Transverse colon (tissue), 4 donors: ENCODE measurements at regions not wholly inside any gene's neighbourhood (a gene's known extent, or its start where the extent isn't known, plus 50 kb on each side); places are given as distances from the start of the nearest gene placed in this dataset.

Experiments
- DNase-seq: peaks from one replicate; pipeline ENCODE4 v3.0.0-alpha.2; 2019
- H3K27ac ChIP-seq, 4 donors: fragments of 200-600 bp; sonication (generic); 2 replicates each; pipeline ENCODE4 v1.5.1; 2016 to 2018; ENCODE audit warnings: inconsistent platforms in 4 of 4
- H3K27me3 ChIP-seq: fragments of 200-600 bp; sonication (generic); 2 replicates; pipeline ENCODE4 v1.5.1; 2017; ENCODE audit warnings: inconsistent platforms
- H3K36me3 ChIP-seq, 4 donors: fragments of 200-600 bp; sonication (generic); 2 replicates each; pipeline ENCODE4 v1.5.1; 2017 to 2019; ENCODE audit warnings: inconsistent platforms in 4 of 4
- H3K4me1 ChIP-seq, 4 donors: fragments of 200-600 bp; sonication (generic); 2 replicates each; pipeline ENCODE4 v1.5.1; 2017 to 2020; ENCODE audit warnings: inconsistent platforms in 4 of 4
- H3K4me3 ChIP-seq, 4 donors: fragments of 200-600 bp; sonication (generic); 1 replicate in 1 of 4; 2 replicates in 3 of 4; pipeline versions ENCODE4 v1.5.1 to v1.6.1; 2017 to 2019; ENCODE audit warnings: inconsistent platforms in 4 of 4
- H3K9me3 ChIP-seq, 2 donors: fragments of 200-600 bp; sonication (generic); 2 replicates each; pipeline ENCODE4 v1.5.1; 2017 to 2019; ENCODE audit warnings: inconsistent platforms in 2 of 2
- CTCF ChIP-seq, 5 experiments: fragments of 200-600 bp in 3 of 5; fragments of 450-650 bp in 2 of 5; sonication (generic) in 3 of 5; IDR thresholded peaks; 1 replicate in 2 of 5; 2 replicates in 3 of 5; pipeline ENCODE4 v1.5.1; 2016 to 2017; ENCODE audit warnings: antibody characterized with exemption in 5 of 5, inconsistent platforms in 3 of 5, mild to moderate bottlenecking in 2 of 5, moderate library complexity in 1 of 5
- EP300 ChIP-seq: sonication (generic); formaldehyde crosslinking; IDR thresholded peaks from one replicate; pipeline ENCODE4 v1.6.1; 2017; ENCODE audit warnings: antibody characterized with exemption, low read depth
- POLR2A ChIP-seq: fragments of 450-650 bp; IDR thresholded peaks from one replicate; pipeline ENCODE4 v1.6.1; 2016; ENCODE audit warnings: antibody characterized with exemption, mild to moderate bottlenecking, moderate library complexity
- POLR2AphosphoS5 ChIP-seq, 3 donors: sonication (generic); formaldehyde crosslinking; IDR thresholded peaks; one replicate each; pipeline ENCODE4 v1.6.1; 2016; ENCODE audit warnings: antibody characterized with exemption in 3 of 3
- WGBS, 2 donors: methylation state at CpG; one replicate each; pipeline ENCODE4 v1.1.5; 2018; ENCODE audit warnings: low coverage in 1 of 2; 5-methylcytosine and 5-hydroxymethylcytosine counted together
- in situ Hi-C, 4 donors: fragments of 200-750 bp; cut with MboI; loops; one replicate each; pipeline versions ENCODE4 v1.15.0 to v1.15.1; 2017; ENCODE audit warnings: low sequenced_read_pairs in 3 of 4, low pct_ligation_motif_present in 1 of 4, low pct_unique_long_range_greater_than_20kb in 1 of 4
- intact Hi-C: fragments of 100-400 bp; cut with DNase I; formaldehyde crosslinking; loops from one replicate; pipeline ENCODE4 v1.15.1; 2023; ENCODE audit warnings: low total_unique reads

- Histone ChIP-seq H3K36me3 (no peaks in the 10 kb centered on the region), H3K27me3 (no peaks in the 10 kb centered on the region), H3K9me3 (no peaks in the 10 kb centered on the region), H3K27ac (no peak overlapping the region), H3K4me1 (no peaks in the 10 kb centered on the region), H3K4me3 (no peak overlapping the region)
- no peak for DNase-seq
- TF ChIP-seq CTCF (IDR thresholded peaks at IDR 0.05) (no peak), POLR2AphosphoS5 (IDR thresholded peaks at IDR 0.05) (no peak), EP300 (no peak), POLR2A (no peak)
- WGBS, 2 donors = 81 to 87% methylated on average over 3 to 9 of the region's 9 CpGs
- in situ Hi-C loops = no loop called here
- intact Hi-C loops = no loop called here
Observed at GRCh38 chr9:38337706-38338264, 54.7 kb upstream of the ALDH1B1 start.

GRCh38 chr9:38337181-38337580, 55.3 kb upstream of the ALDH1B1 start:
- 61 to 78% methylated on average over 5 to 7 of the region's 7 CpGs for WGBS, 2 donors
- Histone ChIP-seq H3K4me1 (no peaks in the 10 kb centered on the region), H3K27me3 (no peaks in the 10 kb centered on the region), H3K9me3 (no peaks in the 10 kb centered on the region), H3K27ac (no peak overlapping the region), H3K4me3 (no peak overlapping the region), H3K36me3 (no peaks in the 10 kb centered on the region)
- intact Hi-C loops (no loop called here), in situ Hi-C loops (no loop called here)
- no peak for TF ChIP-seq POLR2A
- TF ChIP-seq POLR2AphosphoS5 (IDR thresholded peaks at IDR 0.05) = no peak
- TF ChIP-seq EP300 = no peak
- DNase-seq = no peak

- Histone ChIP-seq H3K4me3 (no peak overlapping the region), H3K27me3 (no peaks in the 10 kb centered on the region), H3K36me3 (no peaks in the 10 kb centered on the region), H3K27ac (no peak overlapping the region), H3K9me3 (no peaks in the 10 kb centered on the region), H3K4me1 (no peaks in the 10 kb centered on the region)
- TF ChIP-seq POLR2A (no peak), POLR2AphosphoS5 (IDR thresholded peaks at IDR 0.05) (no peak), CTCF (IDR thresholded peaks at IDR 0.05) (no peak), EP300 (no peak)
- intact Hi-C loops (no loop called here), in situ Hi-C loops (no loop called here)
- DNase-seq = no peak
- WGBS, 2 donors = 80 to 84% methylated on average over 1 to 8 of the region's 8 CpGs
Observed at GRCh38 chr9:38336341-38336740, 56.2 kb upstream of the ALDH1B1 start.

- Histone ChIP-seq H3K9me3 (no peaks in the 10 kb centered on the region), H3K4me1 (no peaks in the 10 kb centered on the region), H3K27me3 (no peaks in the 10 kb centered on the region), H3K4me3 (no peak overlapping the region), H3K36me3 (no peaks in the 10 kb centered on the region), H3K27ac (no peak overlapping the region)
- in situ Hi-C loops (no loop called here), intact Hi-C loops (no loop called here)
- WGBS, 2 donors = 83 to 96% methylated on average over 1 of the region's 1 CpG
- no peak for DNase-seq
- no peak for TF ChIP-seq EP300
- TF ChIP-seq POLR2AphosphoS5 (IDR thresholded peaks at IDR 0.05) = no peak
- no peak for TF ChIP-seq POLR2A
- no peak for TF ChIP-seq CTCF (IDR thresholded peaks at IDR 0.05)
Observed at GRCh38 chr9:38335686-38336085, 56.8 kb upstream of the ALDH1B1 start.

- Histone ChIP-seq H3K4me1 (no peaks in the 10 kb centered on the region), H3K27ac (no peak overlapping the region), H3K4me3 (no peak overlapping the region), H3K27me3 (no peaks in the 10 kb centered on the region), H3K36me3 (no peaks in the 10 kb centered on the region), H3K9me3 (no peaks in the 10 kb centered on the region)
- in situ Hi-C loops (no loop called here), intact Hi-C loops (no loop called here)
- no peak for TF ChIP-seq POLR2AphosphoS5 (IDR thresholded peaks at IDR 0.05)
- TF ChIP-seq CTCF (IDR thresholded peaks at IDR 0.05) = peak in 2 of 5 experiments; percentile 5 to 15
- 43 to 62% methylated on average over 2 to 3 of the region's 3 CpGs for WGBS, 2 donors
- DNase-seq = no peak
Observed at GRCh38 chr9:38334234-38334633, 58.3 kb upstream of the ALDH1B1 start.
